ENCODE measurements at regions not wholly inside any gene's neighbourhood (a gene's known extent, or its start where the extent isn't known, plus 50 kb on each side); places are given as distances from the start of the nearest gene placed in this dataset.

GRCh38 chr2:172215172-172215935 lies 112.7 kb upstream of the DLX2 start:
- no peak for DNase-seq (ENCODE audit: low spot score)
- Histone ChIP-seq H4K20me1 (ENCODE audit: insufficient read depth, poor library complexity, severe bottlenecking) (no peaks in the 10 kb centered on the region), H3K4me1 (ENCODE audit: insufficient read depth) (no peaks in the 10 kb centered on the region), H3K9me3 (ENCODE audit: low read depth) (no peaks in the 10 kb centered on the region), H2AFZ (no peak overlapping the region), H3K36me3 (replicated peaks; ENCODE audit: insufficient read depth, low read depth) (no peaks in the 10 kb centered on the region), H3K4me2 (no peak overlapping the region), H3K27me3 (no peaks in the 10 kb centered on the region), H3K27ac (no peak overlapping the region), H3K79me2 (no peaks in the 10 kb centered on the region), H3K9me2 (replicated peaks; ENCODE audit: insufficient read depth) (no peaks in the 10 kb centered on the region), H3K4me3 (no peak overlapping the region)
- 90% methylated on average over 15 of the region's 15 CpGs for WGBS (ENCODE audit: low lambda C conversion rate, missing lambda C conversion rate)
- TF ChIP-seq EZH2 (IDR thresholded peaks at IDR 0.05; ENCODE audit: borderline replicate concordance) (no peak), CTCF (IDR thresholded peaks at IDR 0.05; ENCODE audit: poor library complexity) (no peak), EZH2phosphoT487 (IDR thresholded peaks at IDR 0.05; ENCODE audit: low read depth, severe bottlenecking, unreplicated experiment) (no peak)

- H3K27me3 ChIP-seq, result no peaks in the 10 kb centered on the region
- DNase-seq (ENCODE audit: low spot score), result no peak
- H3K79me2 ChIP-seq, result no peaks in the 10 kb centered on the region
- no peaks in the 10 kb centered on the region for H4K20me1 ChIP-seq (ENCODE audit: insufficient read depth, poor library complexity, severe bottlenecking)
- TF ChIP-seq EZH2 (IDR thresholded peaks at IDR 0.05; ENCODE audit: borderline replicate concordance) (no peak), EZH2phosphoT487 (IDR thresholded peaks at IDR 0.05; ENCODE audit: low read depth, severe bottlenecking, unreplicated experiment) (no peak), CTCF (IDR thresholded peaks at IDR 0.05; ENCODE audit: poor library complexity) (no peak)
- H3K9me3 ChIP-seq (ENCODE audit: low read depth), result no peaks in the 10 kb centered on the region
- no peak overlapping the region for H3K4me3 ChIP-seq
- no peaks in the 10 kb centered on the region for H3K9me2 ChIP-seq (replicated peaks; ENCODE audit: insufficient read depth)
- no peaks in the 10 kb centered on the region for H3K4me1 ChIP-seq (ENCODE audit: insufficient read depth)
- H3K4me2 ChIP-seq, result no peak overlapping the region
- no peaks in the 10 kb centered on the region for H3K36me3 ChIP-seq (replicated peaks; ENCODE audit: insufficient read depth, low read depth)
- no peak overlapping the region for H2AFZ ChIP-seq
- WGBS (ENCODE audit: low lambda C conversion rate, missing lambda C conversion rate), result 58% methylated on average over 2 of the region's 2 CpGs
- H3K27ac ChIP-seq, result no peak overlapping the region
Measured at GRCh38 chr2:172215936-172216335, 113.2 kb upstream of the DLX2 start.

- no peaks in the 10 kb centered on the region for H3K79me2 ChIP-seq
- H3K27ac ChIP-seq, result no peak overlapping the region
- 85% methylated on average over 6 of the region's 6 CpGs for WGBS (ENCODE audit: low lambda C conversion rate, missing lambda C conversion rate)
- H3K4me3 ChIP-seq, result no peak overlapping the region
- no peaks in the 10 kb centered on the region for H3K36me3 ChIP-seq (replicated peaks; ENCODE audit: insufficient read depth, low read depth)
- no peaks in the 10 kb centered on the region for H3K9me2 ChIP-seq (replicated peaks; ENCODE audit: insufficient read depth)
- H3K27me3 ChIP-seq, result no peaks in the 10 kb centered on the region
- DNase-seq (ENCODE audit: low spot score), result no peak
- no peaks in the 10 kb centered on the region for H3K9me3 ChIP-seq (ENCODE audit: low read depth)
- no peak overlapping the region for H2AFZ ChIP-seq
- H4K20me1 ChIP-seq (ENCODE audit: insufficient read depth, poor library complexity, severe bottlenecking), result no peaks in the 10 kb centered on the region
- no peak overlapping the region for H3K4me2 ChIP-seq
- no peaks in the 10 kb centered on the region for H3K4me1 ChIP-seq (ENCODE audit: insufficient read depth)
- TF ChIP-seq CTCF (IDR thresholded peaks at IDR 0.05; ENCODE audit: poor library complexity) (no peak), EZH2 (IDR thresholded peaks at IDR 0.05; ENCODE audit: borderline replicate concordance) (no peak), EZH2phosphoT487 (IDR thresholded peaks at IDR 0.05; ENCODE audit: low read depth, severe bottlenecking, unreplicated experiment) (no peak)
Measured at GRCh38 chr2:172216477-172216876, 113.8 kb upstream of the DLX2 start.
